ENCODE measurements at regions not wholly inside any gene's neighbourhood (a gene's known extent, or its start where the extent isn't known, plus 50 kb on each side); places are given as distances from the start of the nearest gene placed in this dataset.

DNA sequence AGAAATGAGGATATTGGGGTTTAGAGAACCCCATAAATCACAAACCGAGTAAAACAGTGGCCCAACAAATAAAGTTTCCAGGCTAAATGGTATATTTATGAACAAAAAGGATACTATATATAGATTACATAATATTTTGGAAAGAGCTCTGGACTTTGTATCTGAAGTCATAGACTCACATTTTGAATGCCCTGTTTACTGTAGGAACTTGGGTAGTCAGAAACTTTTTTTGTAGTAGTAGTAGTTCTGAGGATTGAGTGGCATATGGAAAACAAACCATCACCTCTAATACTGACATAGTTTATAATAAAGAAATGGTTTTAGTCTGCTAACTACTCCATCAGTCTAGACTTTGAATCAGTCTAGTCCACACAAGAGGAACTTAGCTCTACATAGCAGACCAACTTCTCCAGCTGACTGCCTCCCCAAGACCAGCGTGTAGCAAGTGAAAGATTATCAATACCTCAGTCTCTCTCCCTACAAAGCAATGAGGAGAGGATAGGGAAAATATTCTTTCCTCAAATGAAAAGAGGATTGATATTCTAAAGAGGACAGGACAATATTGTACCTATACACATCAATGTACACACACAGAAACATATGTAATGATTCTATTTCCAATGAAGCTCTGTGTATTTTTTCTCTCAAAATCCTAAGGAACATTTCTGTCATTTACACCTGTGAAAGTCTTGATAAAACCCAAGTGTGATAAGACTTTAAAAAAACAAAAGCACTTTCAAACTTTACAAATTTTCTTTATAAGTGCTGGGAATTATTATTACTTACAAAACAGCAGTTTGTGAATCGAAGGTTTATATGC lies 184.9 kb upstream of the MAP2 start:
- no peak overlapping the region for H3K4me3 ChIP-seq
- no peak overlapping the region for H3K27ac ChIP-seq
- intact Hi-C loops (cut with DNase I), result no loop called here
- peaks cover 0 to 8% of the 10 kb centered on the region in 2 donors for H3K9me3 ChIP-seq
- no peak for DNase-seq (ENCODE audit: low spot score in 2 of 2)
- no peaks in the 10 kb centered on the region for H3K27me3 ChIP-seq
- TF ChIP-seq, protein P1, sequence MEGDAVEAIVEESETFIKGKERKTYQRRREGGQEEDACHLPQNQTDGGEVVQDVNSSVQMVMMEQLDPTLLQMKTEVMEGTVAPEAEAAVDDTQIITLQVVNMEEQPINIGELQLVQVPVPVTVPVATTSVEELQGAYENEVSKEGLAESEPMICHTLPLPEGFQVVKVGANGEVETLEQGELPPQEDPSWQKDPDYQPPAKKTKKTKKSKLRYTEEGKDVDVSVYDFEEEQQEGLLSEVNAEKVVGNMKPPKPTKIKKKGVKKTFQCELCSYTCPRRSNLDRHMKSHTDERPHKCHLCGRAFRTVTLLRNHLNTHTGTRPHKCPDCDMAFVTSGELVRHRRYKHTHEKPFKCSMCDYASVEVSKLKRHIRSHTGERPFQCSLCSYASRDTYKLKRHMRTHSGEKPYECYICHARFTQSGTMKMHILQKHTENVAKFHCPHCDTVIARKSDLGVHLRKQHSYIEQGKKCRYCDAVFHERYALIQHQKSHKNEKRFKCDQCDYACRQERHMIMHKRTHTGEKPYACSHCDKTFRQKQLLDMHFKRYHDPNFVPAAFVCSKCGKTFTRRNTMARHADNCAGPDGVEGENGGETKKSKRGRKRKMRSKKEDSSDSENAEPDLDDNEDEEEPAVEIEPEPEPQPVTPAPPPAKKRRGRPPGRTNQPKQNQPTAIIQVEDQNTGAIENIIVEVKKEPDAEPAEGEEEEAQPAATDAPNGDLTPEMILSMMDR (IDR thresholded peaks at IDR 0.05), result no peak
- H3K36me3 ChIP-seq, result no peaks in the 10 kb centered on the region
- H3K4me1 ChIP-seq, result no peaks in the 10 kb centered on the region

DNA sequence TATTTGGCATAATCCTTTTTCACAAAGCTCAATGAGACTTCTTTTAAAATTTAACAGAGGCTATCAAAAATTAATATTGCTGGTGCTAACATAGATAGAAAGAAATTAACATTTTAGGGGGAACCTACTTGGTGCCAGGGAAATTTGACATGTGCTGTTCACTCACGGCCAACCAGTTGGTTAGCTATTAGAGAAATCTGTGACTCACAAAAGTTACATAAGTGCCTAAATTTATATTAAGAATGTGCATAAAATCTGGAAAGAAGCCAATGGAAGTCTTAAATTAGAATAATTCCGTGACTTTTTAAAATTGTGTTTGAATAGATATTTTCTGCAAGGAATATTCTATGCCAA lies 184.3 kb upstream of the MAP2 start:
- peaks cover 0 to 8% of the 10 kb centered on the region in 2 donors for H3K9me3 ChIP-seq
- DNase-seq (ENCODE audit: low spot score in 2 of 2), result no peak
- H3K4me3 ChIP-seq, result no peak overlapping the region
- TF ChIP-seq, protein P1 (IDR thresholded peaks at IDR 0.05), result no peak
- no peaks in the 10 kb centered on the region for H3K36me3 ChIP-seq
- H3K27ac ChIP-seq, result no peak overlapping the region
- intact Hi-C loops (cut with DNase I), result no loop called here
- no peaks in the 10 kb centered on the region for H3K4me1 ChIP-seq
- no peaks in the 10 kb centered on the region for H3K27me3 ChIP-seq

DNA sequence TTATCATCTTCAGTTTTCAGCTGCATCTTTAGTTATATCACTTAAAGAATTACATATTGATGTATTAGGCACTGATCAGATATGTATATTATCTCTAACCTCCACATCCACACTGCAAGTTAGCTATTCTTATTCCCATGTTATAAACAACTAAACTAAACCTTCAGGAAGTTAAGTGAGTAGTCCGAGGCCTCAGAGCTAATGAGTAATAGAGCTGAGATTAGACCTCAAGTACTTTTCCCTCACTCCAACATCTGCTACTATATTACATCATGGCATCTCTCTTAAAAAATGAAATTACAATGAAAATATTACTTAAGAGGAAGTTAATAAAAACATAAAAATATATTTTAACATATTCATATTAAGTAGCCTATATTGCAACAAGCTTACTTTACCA lies 183.6 kb upstream of the MAP2 start:
- no peaks in the 10 kb centered on the region for H3K4me1 ChIP-seq
- TF ChIP-seq, protein P1 (IDR thresholded peaks at IDR 0.05), result no peak
- no peak overlapping the region for H3K4me3 ChIP-seq
- no peak overlapping the region for H3K27ac ChIP-seq
- DNase-seq (ENCODE audit: low spot score in 2 of 2), result no peak
- H3K9me3 ChIP-seq, result peaks cover 0 to 8% of the 10 kb centered on the region in 2 donors
- no peaks in the 10 kb centered on the region for H3K27me3 ChIP-seq
- H3K36me3 ChIP-seq, result no peaks in the 10 kb centered on the region
- intact Hi-C loops (cut with DNase I), result no loop called here

DNA sequence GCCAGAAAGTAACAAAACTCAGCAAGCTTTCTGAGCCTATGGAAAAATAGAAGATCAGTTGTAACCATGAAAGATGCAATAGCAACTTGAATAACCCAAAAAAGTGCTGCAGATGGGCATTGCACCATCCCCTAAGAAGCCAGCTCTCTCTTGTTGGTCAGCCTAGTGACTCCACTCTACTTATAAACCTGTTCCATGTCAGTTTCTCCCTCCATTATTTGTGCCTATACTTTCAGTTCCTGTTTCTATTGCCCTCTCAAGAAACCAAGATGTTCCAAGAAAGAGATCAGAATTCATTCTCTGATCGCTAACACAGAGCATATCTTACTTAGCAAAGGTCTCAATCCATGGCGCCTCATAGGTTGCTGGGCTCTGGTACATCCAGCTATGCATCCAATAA lies 170.3 kb upstream of the MAP2 start:
- H3K4me1 ChIP-seq, result no peaks in the 10 kb centered on the region
- intact Hi-C loops (cut with DNase I), result no loop called here
- H3K36me3 ChIP-seq, result no peaks in the 10 kb centered on the region
- H3K27ac ChIP-seq, result no peak overlapping the region
- H3K27me3 ChIP-seq, result no peaks in the 10 kb centered on the region
- no peak overlapping the region for H3K4me3 ChIP-seq
- H3K9me3 ChIP-seq, result no peaks in the 10 kb centered on the region
- DNase-seq (ENCODE audit: low spot score in 2 of 2), result no peak
- TF ChIP-seq, protein P1 (IDR thresholded peaks at IDR 0.05), result no peak

DNA sequence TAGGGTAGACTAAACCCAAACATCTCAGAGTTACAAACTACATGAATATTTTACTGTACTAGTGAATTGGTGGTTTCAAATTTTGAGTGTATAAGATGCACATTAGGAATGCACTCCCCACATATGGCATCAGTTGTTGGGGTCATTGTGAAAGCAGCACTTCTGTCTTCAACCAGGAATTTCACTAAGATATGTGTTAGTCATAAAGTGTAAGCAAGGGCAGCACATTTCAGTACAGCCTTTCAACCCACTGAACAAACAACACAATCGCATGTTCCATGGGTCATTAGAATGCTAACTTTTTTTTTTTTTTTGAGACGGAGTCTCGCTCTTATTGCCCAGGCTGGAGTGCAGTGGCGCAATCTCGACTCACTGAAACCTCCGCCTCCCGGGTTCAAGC lies 164.1 kb upstream of the MAP2 start:
- Histone ChIP-seq H3K4me3 (no peak overlapping the region), H3K36me3 (no peaks in the 10 kb centered on the region), H3K27me3 (no peaks in the 10 kb centered on the region), H3K27ac (no peak overlapping the region), H3K9me3 (no peaks in the 10 kb centered on the region), H3K4me1 (no peaks in the 10 kb centered on the region)
- intact Hi-C loops (cut with DNase I), result no loop called here
- no peak for DNase-seq (ENCODE audit: low spot score in 2 of 2)
- TF ChIP-seq, protein P1 (IDR thresholded peaks at IDR 0.05), result no peak
